Endothelial cell (in vitro differentiated cells): ENCODE measurements at regions not wholly inside any gene's neighbourhood (a gene's known extent, or its start where the extent isn't known, plus 50 kb on each side); places are given as distances from the start of the nearest gene placed in this dataset.

ENCODE experiments used
- DNase-seq: peaks from one replicate; pipeline ENCODE4 v3.0.0; 2021; ENCODE audit warnings: low spot score
- H3K27ac Mint-ChIP-seq: one replicate; pipeline ENCODE4 v1.8.0; 2021; ENCODE audit warnings: mixed read lengths, inconsistent platforms; ENCODE audit not compliant: unreplicated experiment
- H3K27me3 Mint-ChIP-seq: one replicate; pipeline ENCODE4 v1.8.0; 2021; ENCODE audit warnings: mild to moderate bottlenecking, moderate library complexity, mixed read lengths, inconsistent platforms; ENCODE audit not compliant: unreplicated experiment
- H3K36me3 Mint-ChIP-seq: one replicate; pipeline ENCODE4 v1.8.0; 2021; ENCODE audit warnings: mild to moderate bottlenecking, low read depth, mixed read lengths, inconsistent platforms; ENCODE audit not compliant: unreplicated experiment
- H3K4me1 Mint-ChIP-seq: one replicate; pipeline ENCODE4 v1.8.0; 2021; ENCODE audit warnings: mild to moderate bottlenecking, mixed read lengths, inconsistent platforms; ENCODE audit not compliant: unreplicated experiment
- H3K4me3 Mint-ChIP-seq: one replicate; pipeline ENCODE4 v1.8.0; 2021; ENCODE audit warnings: mild to moderate bottlenecking, mixed read lengths, inconsistent platforms; ENCODE audit not compliant: unreplicated experiment
- H3K9me3 Mint-ChIP-seq: one replicate; pipeline ENCODE4 v1.8.0; 2021; ENCODE audit warnings: mixed read lengths, inconsistent platforms; ENCODE audit not compliant: unreplicated experiment
- CTCF ChIP-seq: fragments of 200-600 bp; sonication (generic); IDR thresholded peaks from one replicate; pipeline ENCODE4 v1.5.0; 2021; ENCODE audit warnings: antibody characterized with exemption; ENCODE audit not compliant: unreplicated experiment

GRCh38 chr3:150145659-150146058, 175.0 kb upstream of the PFN2 start:
- TF ChIP-seq CTCF = no peak
- H3K4me1 Mint-ChIP-seq = no peaks in the 10 kb centered on the region
- no peak for DNase-seq
- no peaks in the 10 kb centered on the region for H3K9me3 Mint-ChIP-seq
- H3K27me3 Mint-ChIP-seq = no peaks in the 10 kb centered on the region
- H3K27ac Mint-ChIP-seq = no peak overlapping the region
- H3K4me3 Mint-ChIP-seq = no peak overlapping the region
- H3K36me3 Mint-ChIP-seq = no peaks in the 10 kb centered on the region

GRCh38 chr3:150144191-150144708, 173.6 kb upstream of the PFN2 start:
- Mint-ChIP-seq H3K27ac (no peak overlapping the region), H3K4me1 (no peaks in the 10 kb centered on the region), H3K36me3 (no peaks in the 10 kb centered on the region), H3K4me3 (no peak overlapping the region), H3K9me3 (no peaks in the 10 kb centered on the region), H3K27me3 (no peaks in the 10 kb centered on the region)
- no peak for TF ChIP-seq CTCF
- DNase-seq = no peak

- no peak for DNase-seq
- Mint-ChIP-seq H3K4me1 (no peaks in the 10 kb centered on the region), H3K27ac (no peak overlapping the region), H3K36me3 (no peaks in the 10 kb centered on the region), H3K27me3 (no peaks in the 10 kb centered on the region), H3K9me3 (no peaks in the 10 kb centered on the region), H3K4me3 (no peak overlapping the region)
- no peak for TF ChIP-seq CTCF
Observed at GRCh38 chr3:150142936-150143335, 172.2 kb upstream of the PFN2 start.

GRCh38 chr3:150141790-150142326, 171.2 kb upstream of the PFN2 start:
- Mint-ChIP-seq H3K36me3 (no peaks in the 10 kb centered on the region), H3K9me3 (no peaks in the 10 kb centered on the region)

More at GRCh38 chr3:150141790-150142326, 171.2 kb upstream of the PFN2 start:
- Mint-ChIP-seq H3K4me1 (no peaks in the 10 kb centered on the region), H3K4me3 (no peak overlapping the region), H3K27me3 (no peaks in the 10 kb centered on the region), H3K27ac (no peak overlapping the region)
- no peak for DNase-seq
- TF ChIP-seq CTCF = no peak
